ENCODE measurements at regions not wholly inside any gene's neighbourhood (a gene's known extent, or its start where the extent isn't known, plus 50 kb on each side); places are given as distances from the start of the nearest gene placed in this dataset.

GRCh38 chr12:40560848-40561247 lies 131.4 kb upstream of the CNTN1 start:
- no peak for DNase-seq (ENCODE audit: low spot score in 2 of 2)
- Histone ChIP-seq H3K4me1 (no peaks in the 10 kb centered on the region), H3K9me3 (no peaks in the 10 kb centered on the region), H3K27ac (no peak overlapping the region), H3K27me3 (no peaks in the 10 kb centered on the region), H3K4me3 (no peak overlapping the region), H3K36me3 (no peaks in the 10 kb centered on the region)
- intact Hi-C loops (cut with DNase I; ENCODE audit: low total_unique reads) = no loop called here
- TF ChIP-seq POLR2A (IDR thresholded peaks at IDR 0.05) (no peak), POLR2AphosphoS5 (IDR thresholded peaks at IDR 0.05) (no peak), CTCF (IDR thresholded peaks at IDR 0.05) (no peak)

GRCh38 chr12:40561395-40561966 lies 130.8 kb upstream of the CNTN1 start:
- DNase-seq (ENCODE audit: low spot score in 2 of 2) = no peak
- no peak overlapping the region for H3K4me3 ChIP-seq
- H3K27me3 ChIP-seq = no peaks in the 10 kb centered on the region
- H3K36me3 ChIP-seq = no peaks in the 10 kb centered on the region
- TF ChIP-seq POLR2A (IDR thresholded peaks at IDR 0.05) (no peak), CTCF (IDR thresholded peaks at IDR 0.05) (no peak), POLR2AphosphoS5 (IDR thresholded peaks at IDR 0.05) (no peak)
- no peaks in the 10 kb centered on the region for H3K9me3 ChIP-seq
- no peak overlapping the region for H3K27ac ChIP-seq
- intact Hi-C loops (cut with DNase I; ENCODE audit: low total_unique reads) = no loop called here
- H3K4me1 ChIP-seq = no peaks in the 10 kb centered on the region

- no peaks in the 10 kb centered on the region for H3K4me1 ChIP-seq
- no peak overlapping the region for H3K27ac ChIP-seq
- DNase-seq (ENCODE audit: low spot score in 2 of 2) = no peak
- H3K27me3 ChIP-seq = no peaks in the 10 kb centered on the region
- H3K9me3 ChIP-seq = no peaks in the 10 kb centered on the region
- H3K36me3 ChIP-seq = no peaks in the 10 kb centered on the region
- intact Hi-C loops (cut with DNase I; ENCODE audit: low total_unique reads) = no loop called here
- no peak overlapping the region for H3K4me3 ChIP-seq
- TF ChIP-seq POLR2AphosphoS5 (IDR thresholded peaks at IDR 0.05) (no peak), CTCF (IDR thresholded peaks at IDR 0.05) (no peak), POLR2A (IDR thresholded peaks at IDR 0.05) (no peak)
Observed at GRCh38 chr12:40565029-40565633, 127.1 kb upstream of the CNTN1 start.

- H3K9me3 ChIP-seq = no peaks in the 10 kb centered on the region
- H3K27ac ChIP-seq = no peak overlapping the region
- H3K4me3 ChIP-seq = no peak overlapping the region
- no peak for TF ChIP-seq POLR2AphosphoS5 (IDR thresholded peaks at IDR 0.05)
- TF ChIP-seq CTCF (IDR thresholded peaks at IDR 0.05) = no peak
- TF ChIP-seq POLR2A (IDR thresholded peaks at IDR 0.05) = no peak
- H3K4me1 ChIP-seq = no peaks in the 10 kb centered on the region
- DNase-seq (ENCODE audit: low spot score in 2 of 2) = no peak
- H3K36me3 ChIP-seq = no peaks in the 10 kb centered on the region
- H3K27me3 ChIP-seq = no peaks in the 10 kb centered on the region
- intact Hi-C loops (cut with DNase I; ENCODE audit: low total_unique reads) = no loop called here
Observed at GRCh38 chr12:40566271-40566670, 126.0 kb upstream of the CNTN1 start.

GRCh38 chr12:40569626-40570179 lies 122.5 kb upstream of the CNTN1 start:
- Histone ChIP-seq H3K27me3 (no peaks in the 10 kb centered on the region), H3K9me3 (no peaks in the 10 kb centered on the region), H3K27ac (no peak overlapping the region), H3K4me3 (no peak overlapping the region), H3K4me1 (no peaks in the 10 kb centered on the region), H3K36me3 (no peaks in the 10 kb centered on the region)
- intact Hi-C loops (cut with DNase I; ENCODE audit: low total_unique reads) = no loop called here
- DNase-seq (ENCODE audit: low spot score in 2 of 2) = no peak
- no peak for TF ChIP-seq POLR2AphosphoS5 (IDR thresholded peaks at IDR 0.05)
- no peak for TF ChIP-seq POLR2A (IDR thresholded peaks at IDR 0.05)
- TF ChIP-seq CTCF (IDR thresholded peaks at IDR 0.05) = no peak

All from breast epithelium (tissue), 4 donors.